ENCODE measurements at regions not wholly inside any gene's neighbourhood (a gene's known extent, or its start where the extent isn't known, plus 50 kb on each side); places are given as distances from the start of the nearest gene placed in this dataset.

DNA sequence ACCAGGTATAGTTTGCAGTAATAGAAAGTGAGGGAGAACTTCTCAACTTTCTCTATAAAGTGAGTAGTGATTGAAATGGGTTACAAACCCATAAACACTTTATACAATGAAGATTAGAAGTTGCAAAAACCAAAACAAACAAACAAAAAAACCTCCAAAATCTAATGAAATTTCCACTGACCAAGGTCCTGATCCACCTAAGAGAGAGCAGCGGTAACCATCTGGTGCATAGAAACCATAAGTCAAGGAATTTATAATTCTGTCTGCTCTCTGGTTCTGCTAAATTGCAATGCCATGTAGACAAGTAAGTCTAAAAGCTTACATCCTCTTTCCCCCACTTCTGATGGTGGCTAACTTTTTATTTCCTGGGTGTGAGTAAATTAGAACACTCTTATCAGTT lies 463.4 kb downstream of the EFNB2 start:
- DNase-seq (ENCODE audit: low read depth), result no peak

DNA sequence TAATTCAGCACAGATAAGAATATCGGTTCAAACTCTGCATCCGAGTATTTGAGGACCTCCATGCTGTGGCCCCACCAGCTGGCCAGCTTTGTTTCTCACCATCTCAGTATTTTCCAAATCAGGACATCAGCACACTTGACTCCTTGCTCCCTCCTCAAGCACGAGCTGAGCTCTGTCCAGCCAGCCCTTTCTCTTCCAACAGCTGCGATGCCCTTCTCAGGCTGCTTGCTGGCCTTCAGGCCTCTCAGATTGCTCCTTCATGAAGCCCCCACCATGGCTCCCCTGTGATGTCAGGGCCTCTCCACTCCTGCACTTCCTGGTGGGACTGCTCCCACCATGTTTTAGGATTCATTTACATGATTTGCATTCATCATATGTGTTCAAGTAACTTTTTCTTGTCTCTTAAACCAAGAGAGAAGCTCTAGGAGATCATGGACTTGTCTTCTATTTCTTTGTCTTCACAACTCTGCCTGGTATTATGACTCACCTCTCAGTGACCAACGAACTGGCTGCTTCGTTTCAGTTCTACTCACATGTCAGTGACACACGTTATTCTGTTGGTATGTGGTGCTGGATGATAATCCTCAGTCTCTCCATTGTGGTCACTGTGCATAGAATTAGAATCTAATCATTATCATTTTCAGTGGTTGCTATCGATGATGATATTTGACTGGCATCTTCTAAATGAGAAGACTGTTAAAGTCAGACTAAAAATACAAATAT lies 471.7 kb downstream of the EFNB2 start:
- H3K4me3 ChIP-seq (ENCODE audit: control insufficient read depth, low read depth, low read length), result no peak overlapping the region
- TF ChIP-seq, protein P1, sequence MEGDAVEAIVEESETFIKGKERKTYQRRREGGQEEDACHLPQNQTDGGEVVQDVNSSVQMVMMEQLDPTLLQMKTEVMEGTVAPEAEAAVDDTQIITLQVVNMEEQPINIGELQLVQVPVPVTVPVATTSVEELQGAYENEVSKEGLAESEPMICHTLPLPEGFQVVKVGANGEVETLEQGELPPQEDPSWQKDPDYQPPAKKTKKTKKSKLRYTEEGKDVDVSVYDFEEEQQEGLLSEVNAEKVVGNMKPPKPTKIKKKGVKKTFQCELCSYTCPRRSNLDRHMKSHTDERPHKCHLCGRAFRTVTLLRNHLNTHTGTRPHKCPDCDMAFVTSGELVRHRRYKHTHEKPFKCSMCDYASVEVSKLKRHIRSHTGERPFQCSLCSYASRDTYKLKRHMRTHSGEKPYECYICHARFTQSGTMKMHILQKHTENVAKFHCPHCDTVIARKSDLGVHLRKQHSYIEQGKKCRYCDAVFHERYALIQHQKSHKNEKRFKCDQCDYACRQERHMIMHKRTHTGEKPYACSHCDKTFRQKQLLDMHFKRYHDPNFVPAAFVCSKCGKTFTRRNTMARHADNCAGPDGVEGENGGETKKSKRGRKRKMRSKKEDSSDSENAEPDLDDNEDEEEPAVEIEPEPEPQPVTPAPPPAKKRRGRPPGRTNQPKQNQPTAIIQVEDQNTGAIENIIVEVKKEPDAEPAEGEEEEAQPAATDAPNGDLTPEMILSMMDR (conservative IDR thresholded peaks at IDR 0.05; ENCODE audit: control insufficient read depth, insufficient read depth, low read depth, low read length), result no peak
- DNase-seq (ENCODE audit: low read depth), result peak; percentile 86

More for the DNA sequence above, 463.4 kb downstream of the EFNB2 start:
- no peak overlapping the region for H3K4me3 ChIP-seq (ENCODE audit: control insufficient read depth, low read depth, low read length)
- TF ChIP-seq, protein P1 (conservative IDR thresholded peaks at IDR 0.05; ENCODE audit: control insufficient read depth, insufficient read depth, low read depth, low read length), result no peak

DNA sequence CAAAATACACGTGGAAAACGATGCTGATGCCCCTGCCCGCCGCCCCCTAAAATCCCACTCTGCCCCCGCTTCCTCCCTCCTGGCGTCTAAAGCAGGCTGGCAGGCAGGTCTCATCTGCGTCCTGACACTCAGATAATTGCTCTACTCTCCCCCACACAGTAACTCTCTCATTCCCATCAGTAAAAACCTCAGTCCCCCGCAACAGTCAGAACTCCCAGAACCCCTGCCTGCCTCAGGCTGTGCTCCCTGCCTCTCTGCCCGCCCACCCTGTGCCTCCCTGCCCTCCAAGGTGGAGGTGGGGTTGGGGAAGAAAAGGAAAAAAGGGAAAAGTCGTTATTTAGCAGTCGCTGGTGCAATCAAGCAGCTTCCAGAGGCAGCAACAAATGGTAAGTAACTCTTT lies 473.7 kb downstream of the EFNB2 start:
- no peak for DNase-seq (ENCODE audit: low read depth)
- TF ChIP-seq, protein P1 (conservative IDR thresholded peaks at IDR 0.05; ENCODE audit: control insufficient read depth, insufficient read depth, low read depth, low read length), result no peak

DNA sequence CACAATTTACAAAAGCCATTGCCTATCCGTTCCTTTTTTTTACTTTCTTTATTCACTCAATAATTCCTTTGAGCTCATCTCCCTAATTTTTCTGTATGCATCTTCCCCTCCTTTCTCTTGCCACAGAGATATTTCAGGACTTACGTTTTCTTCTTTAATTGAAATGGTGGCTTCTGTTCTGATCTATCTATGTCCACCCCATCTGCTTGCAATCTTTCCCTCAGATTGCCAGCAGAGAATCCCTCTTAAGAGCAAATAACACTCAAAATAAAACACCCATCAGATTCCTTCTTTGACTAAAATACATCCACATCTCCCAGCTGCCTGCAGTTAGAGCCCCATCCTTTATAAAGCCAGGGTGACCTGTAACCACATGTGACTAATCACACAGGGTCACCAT lies 478.6 kb downstream of the EFNB2 start:
- no peak overlapping the region for H3K4me3 ChIP-seq (ENCODE audit: control insufficient read depth, low read depth, low read length)
- TF ChIP-seq, protein P1 (conservative IDR thresholded peaks at IDR 0.05; ENCODE audit: control insufficient read depth, insufficient read depth, low read depth, low read length), result no peak
- peak; percentile 10 for DNase-seq (ENCODE audit: low read depth)

More for the DNA sequence above, 473.7 kb downstream of the EFNB2 start:
- no peak overlapping the region for H3K4me3 ChIP-seq (ENCODE audit: control insufficient read depth, low read depth, low read length)

DNA sequence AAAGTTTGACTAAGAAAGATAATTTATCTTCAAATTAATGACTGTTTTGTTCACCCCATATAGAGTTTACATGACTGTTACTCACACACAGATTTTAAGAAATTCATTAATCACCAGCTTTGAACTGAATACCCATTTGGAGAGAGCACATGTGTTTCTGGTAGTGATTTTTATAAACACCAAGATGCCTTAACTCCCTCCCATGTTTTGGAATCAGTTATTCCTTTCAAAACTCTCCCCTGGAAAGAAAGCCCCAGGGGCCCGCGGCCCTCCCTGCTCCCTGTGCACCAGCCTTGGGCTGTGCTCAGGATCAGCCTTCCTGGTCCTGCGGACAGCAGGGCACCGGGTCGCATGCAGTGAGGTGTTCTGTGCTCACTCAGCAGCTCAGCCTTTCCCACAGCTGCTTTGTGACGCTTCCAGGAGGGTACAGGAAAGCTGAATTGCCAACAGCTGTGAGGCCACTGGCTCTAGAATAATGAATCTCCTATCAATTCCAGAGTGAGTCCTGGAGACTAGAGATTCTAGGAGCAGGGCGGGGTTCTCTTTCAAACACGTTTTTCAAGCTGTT lies 483.2 kb downstream of the EFNB2 start:
- no peak overlapping the region for H3K4me3 ChIP-seq (ENCODE audit: control insufficient read depth, low read depth, low read length)
- TF ChIP-seq, protein P1 (conservative IDR thresholded peaks at IDR 0.05; ENCODE audit: control insufficient read depth, insufficient read depth, low read depth, low read length), result no peak
- DNase-seq (ENCODE audit: low read depth), result peak; percentile 42

DNA sequence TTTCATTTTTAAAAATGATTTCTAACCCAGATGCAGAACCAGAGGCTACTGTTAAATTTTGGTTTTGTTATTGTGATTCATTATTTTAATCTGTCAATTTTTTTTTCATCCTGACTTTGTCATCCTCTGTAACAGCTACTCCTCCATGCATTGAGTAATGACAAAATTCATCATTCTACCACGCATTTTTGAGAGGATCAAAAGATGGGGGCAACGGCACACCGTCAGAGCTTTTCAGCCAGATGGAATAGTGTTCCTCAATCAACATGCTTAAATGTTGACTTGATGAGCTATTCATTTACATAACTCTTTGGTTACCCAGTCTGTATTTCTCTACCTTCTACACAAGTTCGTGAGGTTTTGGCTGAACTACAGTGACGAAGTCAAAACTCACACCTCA lies 486.3 kb downstream of the EFNB2 start:
- no peak for DNase-seq (ENCODE audit: low read depth)
- no peak overlapping the region for H3K4me3 ChIP-seq (ENCODE audit: control insufficient read depth, low read depth, low read length)
- TF ChIP-seq, protein P1 (conservative IDR thresholded peaks at IDR 0.05; ENCODE audit: control insufficient read depth, insufficient read depth, low read depth, low read length), result no peak
